DMS 273 treated with DMSO at 0.1 percent for 48 hours (cell line): ENCODE measurements at regions not wholly inside any gene's neighbourhood (a gene's known extent, or its start where the extent isn't known, plus 50 kb on each side); places are given as distances from the start of the nearest gene placed in this dataset.

Experiments used
- DNase-seq: peaks from one replicate; lab custom pipeline; 2025; lab: John Stamatoyannopoulos, UW

GRCh38 chr1:54497338-54497737 lies 50.7 kb upstream of the ACOT11 start:
- DNase-seq: no peak

- DNase-seq: no peak
Measured at GRCh38 chr1:54495954-54496353, 52.1 kb upstream of the ACOT11 start.

DNA sequence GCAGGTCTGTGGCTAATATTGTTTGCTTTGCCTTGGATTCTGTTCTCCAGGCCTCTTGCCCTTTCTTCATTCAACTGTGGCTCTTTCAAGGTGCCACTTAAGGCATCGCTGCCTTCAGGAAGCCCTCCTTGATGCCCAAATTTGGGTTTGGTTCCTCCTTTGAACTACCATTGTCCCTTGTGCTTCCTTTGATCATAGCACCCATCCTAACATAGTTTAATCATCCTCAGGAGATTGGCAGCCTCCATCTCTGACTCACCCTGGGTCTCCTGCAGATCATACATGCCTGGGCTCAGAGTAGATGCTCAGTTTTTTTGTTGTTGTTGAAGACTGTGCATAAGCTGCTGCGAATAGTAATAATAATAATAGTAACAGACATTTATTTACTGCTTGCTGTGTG lies 54.4 kb upstream of the ACOT11 start:
- DNase-seq: no peak

- DNase-seq: no peak
Measured at GRCh38 chr1:54490361-54491248, 57.4 kb upstream of the ACOT11 start.

DNA sequence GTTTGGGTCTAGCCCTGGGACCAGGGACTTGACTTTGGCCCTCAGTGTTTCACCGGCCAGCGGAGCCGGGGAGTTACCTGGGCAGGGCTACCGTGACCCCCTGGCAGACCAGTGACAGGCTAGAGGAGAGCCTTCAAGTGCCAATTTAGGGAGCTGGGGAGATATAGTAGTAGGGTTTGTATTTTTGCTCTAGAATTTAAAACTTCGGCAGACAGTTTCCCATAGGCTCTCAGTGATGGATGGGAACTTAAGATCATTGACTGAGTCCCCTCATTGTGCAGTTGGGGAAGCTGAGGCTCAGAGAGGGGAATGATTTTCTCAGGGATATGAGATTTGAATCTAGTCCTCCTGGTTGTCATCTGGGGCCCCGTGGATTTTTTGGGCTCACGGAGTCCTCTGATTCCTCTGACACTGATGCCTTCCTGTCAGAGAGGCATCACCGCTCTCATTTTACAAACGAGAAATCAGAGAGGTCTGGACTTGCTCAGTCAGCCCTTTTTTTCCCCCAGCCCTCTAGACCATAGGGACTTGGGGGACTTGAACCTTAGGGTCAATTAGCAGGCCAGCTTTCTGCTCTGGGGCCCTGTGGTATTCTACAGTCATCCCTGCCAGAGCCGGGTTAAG lies 58.3 kb upstream of the ACOT11 start:
- DNase-seq: no peak

DNA sequence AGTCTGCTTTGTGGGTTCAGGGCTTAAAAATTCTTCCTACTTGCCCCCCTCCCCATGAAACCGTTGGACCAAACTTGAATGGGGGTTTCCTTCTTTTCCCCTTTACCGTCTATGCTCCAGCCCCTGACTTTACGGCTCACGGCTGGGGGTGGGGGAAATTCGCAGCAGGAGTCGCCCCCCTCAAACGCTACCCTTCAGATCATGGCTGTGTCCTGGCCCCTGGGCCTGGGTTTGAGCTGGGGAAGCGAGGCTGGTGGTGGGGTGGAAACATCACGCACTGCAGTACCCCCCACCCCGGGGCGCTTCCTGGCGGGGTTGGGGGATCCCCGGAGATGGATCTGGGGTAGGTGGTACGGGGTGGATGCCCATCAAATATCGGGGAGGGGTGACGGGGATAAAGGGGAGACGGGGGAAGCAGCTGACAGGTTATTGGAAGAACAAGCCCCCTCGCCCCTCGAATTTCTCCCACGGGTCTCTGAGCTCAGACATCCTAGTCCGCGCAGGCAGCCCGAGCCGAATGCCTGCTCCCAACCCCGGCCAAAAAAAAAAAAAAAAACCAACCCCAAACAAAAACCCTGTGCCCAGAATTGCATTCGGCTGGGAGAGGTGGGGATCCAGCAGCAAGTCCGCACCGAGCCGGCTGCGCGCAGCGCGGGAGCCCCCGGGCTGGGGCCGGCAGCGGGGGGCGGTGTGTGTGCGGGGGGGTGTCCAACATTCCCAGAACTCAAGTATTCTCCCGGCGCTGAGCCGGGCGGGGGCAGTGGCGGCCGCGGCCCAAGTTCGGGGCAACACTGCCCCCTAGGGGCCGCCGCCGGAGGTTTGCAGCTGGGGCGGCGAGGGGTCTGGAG lies 59.0 kb upstream of the ACOT11 start:
- DNase-seq: peak; percentile 66

GRCh38 chr1:54488065-54488750 lies 59.8 kb upstream of the ACOT11 start:
- DNase-seq: peak; percentile 70

DNA sequence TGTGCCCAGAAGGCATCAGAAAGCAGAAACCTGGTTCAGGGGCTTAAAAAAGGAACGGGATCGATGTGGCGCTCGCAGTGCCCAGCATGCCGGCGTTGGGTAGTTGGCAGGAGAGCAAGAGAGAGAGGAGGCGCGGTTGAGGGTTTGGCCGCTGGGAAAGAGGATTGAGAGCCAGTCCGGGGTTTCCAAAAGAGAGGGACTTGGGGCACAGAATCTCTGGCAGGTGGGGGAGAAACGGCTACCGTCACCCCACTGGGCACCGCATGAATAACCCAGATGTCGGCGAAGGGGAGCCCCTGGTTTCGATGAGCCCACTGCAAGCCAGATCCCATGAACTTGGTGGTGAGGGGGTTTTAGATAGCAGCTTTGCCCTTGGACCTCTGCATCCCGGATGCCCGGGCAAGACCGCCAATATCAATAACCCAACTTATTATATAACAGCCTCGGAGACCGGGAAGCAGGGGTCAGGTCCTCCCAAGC lies 60.4 kb upstream of the ACOT11 start:
- no peak for DNase-seq

GRCh38 chr1:54486907-54487306 lies 61.1 kb upstream of the ACOT11 start:
- no peak for DNase-seq

DNA sequence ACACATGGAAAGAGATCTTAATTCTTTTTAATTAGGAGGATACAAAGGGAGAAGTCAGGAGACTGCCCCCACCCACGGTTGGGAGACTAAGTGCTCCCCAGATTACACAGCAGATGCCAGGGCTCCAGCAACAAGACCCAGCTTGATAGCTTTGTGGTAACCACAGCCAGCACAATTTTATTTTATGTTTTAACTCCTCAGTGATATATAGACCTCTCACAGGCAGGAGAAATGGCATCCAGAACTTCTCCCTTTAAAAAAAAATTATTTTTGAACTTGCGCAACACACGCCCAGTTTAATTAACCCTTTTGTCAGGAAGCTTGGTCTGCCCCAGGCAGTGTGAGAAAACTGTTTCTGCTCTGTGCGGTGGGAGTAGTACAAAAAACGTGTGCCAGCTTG lies 62.6 kb upstream of the ACOT11 start:
- DNase-seq: peak; percentile 33

DNA sequence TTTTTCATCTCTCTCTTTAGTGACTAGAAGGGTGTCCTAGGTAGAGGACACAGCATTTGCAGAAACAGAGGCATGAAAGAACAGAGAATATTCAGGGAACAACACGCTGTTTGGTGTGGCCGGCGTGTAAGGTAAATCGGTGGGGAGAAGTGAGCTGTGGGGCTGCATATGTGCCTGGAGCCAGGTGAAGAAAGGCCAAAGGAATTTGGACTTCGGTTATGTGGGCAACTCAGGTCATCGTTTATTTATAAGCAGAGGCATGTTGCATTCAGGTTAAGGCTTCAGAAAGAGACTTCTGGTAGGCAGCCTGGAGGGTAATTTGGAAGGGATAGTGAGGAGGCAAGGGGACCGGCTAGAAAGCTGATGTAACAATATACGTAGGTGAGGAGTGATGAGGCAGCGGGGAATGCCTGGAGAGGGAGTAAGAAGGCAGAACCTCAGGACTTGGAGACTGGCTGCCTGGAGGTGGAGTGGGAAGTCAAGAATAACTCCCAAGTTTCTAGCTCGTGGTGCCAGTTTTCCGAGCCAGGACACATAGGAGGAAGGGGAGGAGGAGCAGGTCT lies 64.1 kb upstream of the ACOT11 start:
- DNase-seq: no peak

- no peak for DNase-seq
Measured at GRCh38 chr1:54481201-54481884, 66.7 kb upstream of the ACOT11 start.

- no peak for DNase-seq
Measured at GRCh38 chr1:54480525-54480848, 67.5 kb upstream of the ACOT11 start.

- DNase-seq: no peak
Measured at GRCh38 chr1:54479841-54480524, 68.0 kb upstream of the ACOT11 start.

- no peak for DNase-seq
Measured at GRCh38 chr1:54479251-54479650, 68.8 kb upstream of the ACOT11 start.

DNA sequence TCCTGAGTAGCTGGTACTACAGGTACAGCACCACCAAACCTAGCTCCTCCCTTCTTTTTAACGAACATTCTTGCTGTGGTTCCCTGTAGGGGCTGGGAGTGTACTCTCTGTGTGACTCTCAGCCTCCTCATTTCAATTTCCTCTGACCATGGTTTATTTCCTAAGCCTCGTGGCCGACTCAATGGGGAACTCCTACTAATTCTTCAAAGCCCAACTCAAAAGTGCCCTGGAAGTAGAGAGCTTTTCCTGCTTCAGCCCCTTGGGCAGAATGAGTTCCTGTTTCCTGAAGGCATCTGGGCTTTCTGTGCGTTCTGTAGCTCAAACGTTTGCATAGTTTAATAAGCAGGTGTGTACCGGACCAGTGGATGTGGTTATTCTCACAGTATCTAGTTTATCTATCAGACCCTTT lies 70.9 kb upstream of the ACOT11 start:
- DNase-seq: no peak

DNA sequence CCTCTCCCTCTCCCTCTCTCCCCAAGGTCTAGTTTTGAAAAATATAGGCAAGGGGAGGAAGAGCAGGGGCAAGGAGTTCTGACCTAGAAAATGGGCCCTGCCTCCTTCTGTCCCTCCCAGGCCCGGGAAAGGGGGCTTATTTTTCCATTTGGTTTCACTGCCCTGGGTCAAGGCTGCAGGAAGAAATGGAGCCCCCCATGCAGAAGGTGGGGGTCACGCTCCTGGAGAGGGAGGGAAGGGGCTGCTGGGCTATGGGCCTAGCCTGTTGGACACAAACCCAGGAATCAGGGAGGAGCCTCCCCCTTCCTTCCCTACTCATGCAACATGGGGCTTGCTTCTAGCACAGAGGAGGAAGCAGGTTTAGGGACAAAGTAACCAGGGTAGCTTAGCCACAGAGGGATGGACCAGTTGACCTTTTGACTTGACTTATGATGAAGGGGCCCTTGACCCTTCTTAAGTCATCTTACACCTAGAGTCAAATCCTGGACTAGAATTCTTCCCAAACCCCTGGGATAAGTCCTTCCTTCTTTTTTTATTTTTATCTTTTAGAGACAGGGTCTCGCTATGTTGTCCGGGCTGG lies 70.4 kb upstream of the SSBP3 start:
- no peak for DNase-seq

- DNase-seq: no peak
Measured at GRCh38 chr1:54475946-54476516, 69.8 kb upstream of the SSBP3 start.

DNA sequence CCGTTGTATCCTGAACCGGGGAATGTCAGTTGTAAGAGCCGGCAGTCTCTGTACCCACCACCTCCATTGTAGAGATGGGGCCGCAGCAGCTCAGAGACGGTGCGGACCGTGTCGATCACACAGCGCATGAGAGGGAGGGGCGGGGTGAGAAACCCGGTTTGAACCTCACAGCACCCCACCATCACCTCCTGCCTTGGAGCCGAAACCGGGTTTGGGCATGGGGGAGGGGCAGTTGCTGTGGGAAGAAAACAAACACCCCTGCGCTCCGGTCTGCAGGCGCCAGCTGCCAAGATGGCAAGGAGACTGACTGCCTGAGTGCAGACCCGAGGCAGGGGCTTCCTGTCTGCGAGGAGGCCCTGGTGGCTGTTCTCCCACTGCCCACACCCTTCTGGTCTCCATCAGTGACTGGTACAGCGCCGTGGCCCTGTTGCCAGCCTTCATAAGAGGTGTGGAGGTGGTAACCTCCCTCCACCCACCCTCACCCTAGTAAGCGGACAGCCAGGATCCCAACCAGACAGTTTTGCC lies 69.2 kb upstream of the SSBP3 start:
- peak; percentile 27 for DNase-seq
